ENCODE measurements at regions not wholly inside any gene's neighbourhood (a gene's known extent, or its start where the extent isn't known, plus 50 kb on each side); places are given as distances from the start of the nearest gene placed in this dataset.

DNA sequence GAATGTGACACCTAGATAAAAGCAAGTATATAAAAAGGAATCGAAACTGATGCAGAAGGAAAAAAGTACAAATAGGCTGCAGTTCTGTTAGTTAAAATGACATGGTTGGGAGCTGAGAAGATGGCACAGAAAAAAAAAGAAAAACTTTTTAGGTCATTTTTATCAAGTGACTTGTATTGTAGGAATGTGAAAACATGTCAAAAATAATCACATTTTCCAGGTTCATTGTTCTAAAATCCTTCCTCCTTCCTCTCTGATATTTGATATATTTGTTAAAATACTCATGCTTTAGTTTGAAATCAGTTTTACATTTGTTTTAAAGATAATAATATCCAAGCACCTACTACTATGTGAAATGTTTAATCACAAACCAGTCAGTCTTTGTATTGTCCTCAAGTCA lies 507.9 kb downstream of the PRKD1 start:
- TF ChIP-seq, protein P1, sequence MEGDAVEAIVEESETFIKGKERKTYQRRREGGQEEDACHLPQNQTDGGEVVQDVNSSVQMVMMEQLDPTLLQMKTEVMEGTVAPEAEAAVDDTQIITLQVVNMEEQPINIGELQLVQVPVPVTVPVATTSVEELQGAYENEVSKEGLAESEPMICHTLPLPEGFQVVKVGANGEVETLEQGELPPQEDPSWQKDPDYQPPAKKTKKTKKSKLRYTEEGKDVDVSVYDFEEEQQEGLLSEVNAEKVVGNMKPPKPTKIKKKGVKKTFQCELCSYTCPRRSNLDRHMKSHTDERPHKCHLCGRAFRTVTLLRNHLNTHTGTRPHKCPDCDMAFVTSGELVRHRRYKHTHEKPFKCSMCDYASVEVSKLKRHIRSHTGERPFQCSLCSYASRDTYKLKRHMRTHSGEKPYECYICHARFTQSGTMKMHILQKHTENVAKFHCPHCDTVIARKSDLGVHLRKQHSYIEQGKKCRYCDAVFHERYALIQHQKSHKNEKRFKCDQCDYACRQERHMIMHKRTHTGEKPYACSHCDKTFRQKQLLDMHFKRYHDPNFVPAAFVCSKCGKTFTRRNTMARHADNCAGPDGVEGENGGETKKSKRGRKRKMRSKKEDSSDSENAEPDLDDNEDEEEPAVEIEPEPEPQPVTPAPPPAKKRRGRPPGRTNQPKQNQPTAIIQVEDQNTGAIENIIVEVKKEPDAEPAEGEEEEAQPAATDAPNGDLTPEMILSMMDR (conservative IDR thresholded peaks at IDR 0.05 in 1 of 2, IDR thresholded peaks at IDR 0.05 in 1 of 2; ENCODE audit: extremely low read depth in 1 of 2, insufficient read depth in 1 of 2, low read depth in 1 of 2, low read length in 2 of 2): no peak
- TF ChIP-seq EZH2 (IDR thresholded peaks at IDR 0.05; ENCODE audit: borderline replicate concordance, low read length): no peak
